ENCODE measurements at regions not wholly inside any gene's neighbourhood (a gene's known extent, or its start where the extent isn't known, plus 50 kb on each side); places are given as distances from the start of the nearest gene placed in this dataset.

DNA sequence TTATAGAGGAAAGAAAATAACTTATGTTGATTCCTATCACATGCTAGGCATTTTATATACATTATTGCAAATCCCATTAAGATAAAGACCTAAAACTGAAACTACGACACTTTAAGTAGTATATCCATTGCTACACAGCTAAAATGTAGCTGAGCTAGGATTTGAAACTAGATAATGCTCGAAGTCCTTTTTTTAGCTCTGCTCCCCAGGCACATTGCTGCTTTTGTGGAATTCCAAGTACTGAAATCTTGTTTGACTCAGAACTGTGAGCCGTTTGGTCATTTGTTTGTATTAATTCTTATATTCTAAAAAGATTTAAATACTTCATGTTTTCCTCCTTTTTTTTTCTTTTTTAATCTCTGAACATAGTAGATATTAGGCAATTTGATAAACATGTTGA is 644.8 kb downstream of the HACE1 start:
- ChIA-PET CTCF (no interaction called here), POLR2A (no interaction called here)
- no peak overlapping the region for H3K4me3 ChIP-seq (ENCODE audit: low read depth, low read length)
- TF ChIP-seq, protein P1, sequence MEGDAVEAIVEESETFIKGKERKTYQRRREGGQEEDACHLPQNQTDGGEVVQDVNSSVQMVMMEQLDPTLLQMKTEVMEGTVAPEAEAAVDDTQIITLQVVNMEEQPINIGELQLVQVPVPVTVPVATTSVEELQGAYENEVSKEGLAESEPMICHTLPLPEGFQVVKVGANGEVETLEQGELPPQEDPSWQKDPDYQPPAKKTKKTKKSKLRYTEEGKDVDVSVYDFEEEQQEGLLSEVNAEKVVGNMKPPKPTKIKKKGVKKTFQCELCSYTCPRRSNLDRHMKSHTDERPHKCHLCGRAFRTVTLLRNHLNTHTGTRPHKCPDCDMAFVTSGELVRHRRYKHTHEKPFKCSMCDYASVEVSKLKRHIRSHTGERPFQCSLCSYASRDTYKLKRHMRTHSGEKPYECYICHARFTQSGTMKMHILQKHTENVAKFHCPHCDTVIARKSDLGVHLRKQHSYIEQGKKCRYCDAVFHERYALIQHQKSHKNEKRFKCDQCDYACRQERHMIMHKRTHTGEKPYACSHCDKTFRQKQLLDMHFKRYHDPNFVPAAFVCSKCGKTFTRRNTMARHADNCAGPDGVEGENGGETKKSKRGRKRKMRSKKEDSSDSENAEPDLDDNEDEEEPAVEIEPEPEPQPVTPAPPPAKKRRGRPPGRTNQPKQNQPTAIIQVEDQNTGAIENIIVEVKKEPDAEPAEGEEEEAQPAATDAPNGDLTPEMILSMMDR (IDR thresholded peaks at IDR 0.05; ENCODE audit: insufficient read depth, low read length, missing control alignments): no peak
- DNase-seq (ENCODE audit: low read depth, low spot score): no peak

DNA sequence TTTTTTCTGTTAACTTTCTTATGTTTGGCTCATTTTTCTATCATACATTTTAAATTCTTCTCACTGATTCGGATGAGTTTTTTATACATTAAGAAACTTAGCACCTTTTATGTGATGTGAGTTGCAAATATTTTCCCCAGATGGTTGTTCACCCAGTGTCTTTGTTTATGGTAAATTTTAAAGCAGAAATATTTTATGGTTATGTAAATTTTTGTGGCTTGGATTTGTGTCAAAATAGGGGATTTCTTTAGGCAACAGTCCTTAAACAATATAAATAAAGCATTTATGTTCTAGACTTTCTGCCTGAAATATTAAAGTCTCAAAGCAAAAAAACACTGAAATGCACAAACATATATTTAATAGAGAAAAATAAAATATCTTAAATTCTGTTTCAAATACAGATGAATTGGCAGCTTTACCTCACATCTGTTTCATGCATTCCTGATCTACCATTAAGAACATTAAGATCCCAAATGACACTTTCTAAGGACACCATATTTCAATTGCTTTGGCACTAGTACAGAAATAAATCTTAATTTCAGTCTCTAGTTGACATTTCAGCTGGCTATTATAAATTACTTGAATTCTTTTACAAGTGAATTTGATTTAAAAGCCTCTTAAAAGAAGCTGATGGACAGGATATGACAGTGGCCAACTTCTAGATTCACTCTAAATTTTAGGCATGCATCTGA is 646.6 kb downstream of the HACE1 start:
- TF ChIP-seq, protein P1 (IDR thresholded peaks at IDR 0.05; ENCODE audit: insufficient read depth, low read length, missing control alignments): no peak
- ChIA-PET CTCF (no interaction called here), POLR2A (no interaction called here)
- H3K4me3 ChIP-seq (ENCODE audit: low read depth, low read length): no peak overlapping the region
- DNase-seq (ENCODE audit: low read depth, low spot score): no peak

DNA sequence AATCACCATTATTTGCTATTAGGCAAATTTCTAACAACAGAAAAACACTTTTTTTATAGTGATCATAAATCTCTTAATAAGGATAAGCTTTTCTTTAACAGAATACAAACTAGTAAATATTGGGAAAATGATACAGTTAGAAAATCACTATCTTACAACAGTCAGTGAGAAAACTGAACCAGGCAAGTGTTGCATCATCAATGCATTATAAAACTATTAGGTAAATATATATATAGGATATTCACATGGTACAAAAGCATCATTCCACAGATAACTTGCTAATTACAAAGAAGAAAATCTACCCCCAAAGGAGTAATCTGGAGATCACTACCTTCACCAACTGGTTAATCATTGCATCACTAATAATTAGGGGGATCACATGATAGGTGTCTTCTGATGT is 652.1 kb downstream of the HACE1 start:
- TF ChIP-seq, protein P1 (IDR thresholded peaks at IDR 0.05; ENCODE audit: insufficient read depth, low read length, missing control alignments): no peak
- POLR2A ChIA-PET: no interaction called here
- DNase-seq (ENCODE audit: low read depth, low spot score): no peak
- H3K4me3 ChIP-seq (ENCODE audit: low read depth, low read length): no peak overlapping the region
- CTCF ChIA-PET: no interaction called here

DNA sequence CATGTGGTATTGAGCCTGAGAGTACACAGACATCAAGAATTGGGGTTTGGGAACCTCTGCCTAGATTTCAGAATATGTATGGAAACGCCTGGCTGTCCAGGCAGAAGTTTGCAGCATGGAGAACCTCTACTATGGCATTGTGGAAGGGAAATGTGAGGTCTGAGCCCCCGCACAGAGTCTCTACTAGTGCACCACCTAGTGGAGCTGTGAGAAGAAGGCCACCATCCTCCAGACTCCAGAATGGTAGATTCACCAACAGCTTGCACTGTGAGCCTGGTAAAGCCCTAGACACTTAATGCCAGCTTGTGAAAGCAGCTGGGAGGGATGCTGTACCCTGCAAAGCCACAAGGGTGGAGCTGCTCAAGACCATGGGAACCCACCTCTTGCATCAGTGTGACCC is 658.2 kb downstream of the HACE1 start:
- H3K4me3 ChIP-seq (ENCODE audit: low read depth, low read length): no peak overlapping the region
- TF ChIP-seq, protein P1 (IDR thresholded peaks at IDR 0.05; ENCODE audit: insufficient read depth, low read length, missing control alignments): no peak
- ChIA-PET CTCF (no interaction called here), POLR2A (no interaction called here)
- DNase-seq (ENCODE audit: low read depth, low spot score): no peak

DNA sequence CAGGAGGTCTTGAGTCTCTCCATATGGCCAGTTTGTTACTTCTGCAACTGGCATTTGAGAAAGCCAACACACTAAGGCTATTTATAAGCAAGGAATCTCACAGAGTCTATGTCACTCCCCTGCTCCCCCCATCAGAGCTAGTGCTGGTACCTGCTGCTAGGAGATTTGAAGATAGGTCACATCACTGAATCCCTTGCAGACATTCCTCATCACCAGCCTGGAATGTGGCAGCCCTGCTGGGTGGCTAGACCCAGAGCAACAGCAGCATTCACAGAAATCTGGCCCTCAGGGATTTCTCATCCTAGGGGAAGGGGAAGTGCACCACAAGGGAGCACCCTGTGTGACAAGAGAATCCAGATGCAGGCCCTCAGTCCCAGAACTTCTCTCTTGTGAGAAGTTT is 672.1 kb downstream of the HACE1 start:
- CTCF ChIA-PET: interaction anchor here (0.6 kb wide), 1 partner anchor 334 kb away, joined by 3 read pairs; no protein-coding TSS in a partner anchor
- DNase-seq (ENCODE audit: low read depth, low spot score): no peak
- H3K4me3 ChIP-seq (ENCODE audit: low read depth, low read length): no peak overlapping the region
- POLR2A ChIA-PET: no interaction called here
- TF ChIP-seq, protein P1 (IDR thresholded peaks at IDR 0.05; ENCODE audit: insufficient read depth, low read length, missing control alignments): no peak

DNA sequence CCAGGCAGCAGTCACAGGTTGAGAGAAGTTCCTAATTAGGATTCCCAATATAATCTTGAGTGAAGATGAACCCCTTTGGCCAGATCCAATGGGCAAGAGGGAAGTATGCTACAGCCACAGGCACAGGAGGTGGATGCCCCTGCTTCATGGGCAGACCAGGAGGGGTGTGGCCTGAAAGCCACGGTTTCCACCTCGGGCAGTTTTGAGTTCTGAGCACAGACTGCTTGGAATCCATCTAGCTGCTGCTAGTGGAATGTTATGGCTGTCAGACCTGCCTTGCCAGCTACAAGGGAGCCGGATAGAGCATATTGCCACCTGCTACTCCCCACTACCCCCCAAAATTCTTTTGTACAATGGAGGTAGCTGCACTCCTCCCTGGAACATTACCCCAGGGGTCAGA is 672.9 kb downstream of the HACE1 start:
- ChIA-PET POLR2A (no interaction called here), CTCF (no interaction called here)

More for the DNA sequence above, 672.9 kb downstream of the HACE1 start:
- DNase-seq (ENCODE audit: low read depth, low spot score): no peak
- TF ChIP-seq, protein P1 (IDR thresholded peaks at IDR 0.05; ENCODE audit: insufficient read depth, low read length, missing control alignments): no peak
- H3K4me3 ChIP-seq (ENCODE audit: low read depth, low read length): no peak overlapping the region
